Immature natural killer cell (primary cell): ENCODE measurements at regions not wholly inside any gene's neighbourhood (a gene's known extent, or its start where the extent isn't known, plus 50 kb on each side); places are given as distances from the start of the nearest gene placed in this dataset.

ENCODE experiments used
- DNase-seq, 3 donors: peaks; one replicate each; pipeline ENCODE4 v3.0.0; 2022; ENCODE audit warnings: mixed read lengths in 1 of 3
- H3K27ac Mint-ChIP-seq, 6 donors: one replicate each; pipeline ENCODE4 v1.8.0; 2020; ENCODE audit warnings: mixed read lengths in 6 of 6, mild to moderate bottlenecking in 5 of 6, inconsistent platforms in 4 of 6, moderate library complexity in 3 of 6
- H3K27me3 Mint-ChIP-seq, 3 donors: one replicate each; pipeline ENCODE4 v1.8.0; 2020 to 2021; ENCODE audit warnings: low read depth in 3 of 3, mild to moderate bottlenecking in 3 of 3, mixed read lengths in 3 of 3, moderate library complexity in 3 of 3, inconsistent platforms in 1 of 3
- H3K36me3 Mint-ChIP-seq, 3 donors: one replicate each; pipeline ENCODE4 v1.8.0; 2020; ENCODE audit warnings: mixed read lengths in 3 of 3, inconsistent platforms in 2 of 3, mild to moderate bottlenecking in 2 of 3
- H3K4me1 Mint-ChIP-seq, 2 donors: one replicate each; pipeline ENCODE4 v1.8.0; 2020; ENCODE audit warnings: inconsistent platforms in 2 of 2, mild to moderate bottlenecking in 2 of 2, mixed read lengths in 2 of 2, moderate library complexity in 1 of 2
- H3K4me3 Mint-ChIP-seq, 5 donors: one replicate each; pipeline ENCODE4 v1.8.0; 2020; ENCODE audit warnings: mild to moderate bottlenecking in 5 of 5, mixed read lengths in 5 of 5, inconsistent platforms in 3 of 5, moderate library complexity in 3 of 5
- H3K9me3 Mint-ChIP-seq, 6 donors: one replicate each; pipeline ENCODE4 v1.8.0; 2020; ENCODE audit warnings: mild to moderate bottlenecking in 6 of 6, mixed read lengths in 6 of 6, inconsistent platforms in 4 of 6, moderate library complexity in 3 of 6

DNA sequence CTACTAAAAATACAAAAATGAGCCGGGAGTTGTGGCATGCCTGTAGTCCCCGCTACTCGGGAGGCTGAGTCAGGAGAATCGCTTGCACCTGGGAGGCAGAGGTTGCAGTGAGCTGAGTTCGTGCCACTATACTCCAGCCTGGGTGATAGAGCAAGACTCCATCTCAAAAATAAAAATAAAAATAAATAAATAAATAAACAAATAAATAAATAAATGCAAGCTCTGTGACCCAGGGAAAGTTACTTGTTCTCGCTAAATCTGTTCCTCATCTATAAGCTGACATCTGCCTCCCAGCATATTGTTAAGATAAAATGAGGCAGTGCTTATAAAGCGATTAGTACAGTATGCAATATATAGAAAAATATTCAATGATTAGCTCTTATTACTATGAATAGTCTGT is 56.4 kb upstream of the STK38L start:
- peaks cover 0 to 4% (median 0%) of the 10 kb centered on the region in 3 donors for H3K27me3 Mint-ChIP-seq
- H3K9me3 Mint-ChIP-seq: no peaks in the 10 kb centered on the region
- no peak overlapping the region for H3K27ac Mint-ChIP-seq
- peaks cover 5 to 17% of the 10 kb centered on the region in 2 donors for H3K4me1 Mint-ChIP-seq
- no peak for DNase-seq
- H3K36me3 Mint-ChIP-seq: peaks cover 0 to 4% (median 3%) of the 10 kb centered on the region in 3 donors
- H3K4me3 Mint-ChIP-seq: no peak overlapping the region

DNA sequence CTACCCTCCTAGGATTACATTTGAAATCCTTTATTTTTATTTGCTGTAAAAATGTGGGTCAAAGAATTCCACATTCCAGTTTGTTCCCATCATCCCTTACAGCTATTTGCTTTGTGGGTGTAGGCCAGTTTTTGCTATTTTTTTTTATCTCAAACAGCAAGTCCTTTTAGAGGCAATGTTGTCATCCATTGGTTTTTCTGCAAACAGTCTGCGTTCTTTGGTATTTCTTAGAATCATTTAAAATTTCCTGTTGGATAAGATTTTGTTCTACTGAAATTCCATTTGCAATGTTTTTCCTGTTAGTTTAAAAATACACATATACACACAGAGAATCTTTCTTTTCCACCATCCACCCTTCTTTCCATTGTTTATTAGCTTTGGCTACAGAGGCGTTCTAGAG is 53.3 kb upstream of the STK38L start:
- DNase-seq: no peak
- Mint-ChIP-seq H3K4me3 (no peak overlapping the region), H3K4me1 (peaks cover 0 to 4% of the 10 kb centered on the region in 2 donors), H3K27ac (no peak overlapping the region), H3K36me3 (peaks cover 0 to 4% (median 3%) of the 10 kb centered on the region in 3 donors), H3K27me3 (peaks cover 0 to 4% (median 0%) of the 10 kb centered on the region in 3 donors), H3K9me3 (no peaks in the 10 kb centered on the region)

DNA sequence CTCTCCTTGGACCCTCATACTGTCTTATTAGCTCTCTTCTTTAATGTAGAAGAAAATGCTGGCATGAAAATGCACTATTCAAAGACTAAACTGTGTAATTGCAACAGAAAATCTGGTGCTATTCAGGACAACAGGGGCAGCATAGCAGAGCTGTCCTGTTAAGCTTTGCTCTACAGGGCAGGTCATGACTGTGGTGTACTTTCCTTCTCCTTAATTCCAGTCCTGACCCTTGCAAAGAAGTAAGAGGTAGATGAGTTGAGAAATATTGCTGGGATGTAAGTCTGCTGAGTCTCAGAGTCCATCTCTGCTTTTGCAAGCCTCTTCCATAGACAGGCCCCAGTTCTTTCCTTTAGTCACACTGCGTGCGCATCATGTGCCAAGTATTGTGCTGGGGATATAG is 52.6 kb upstream of the STK38L start:
- no peak overlapping the region for H3K27ac Mint-ChIP-seq
- no peak overlapping the region for H3K4me3 Mint-ChIP-seq
- H3K4me1 Mint-ChIP-seq: no peaks in the 10 kb centered on the region
- H3K9me3 Mint-ChIP-seq: no peaks in the 10 kb centered on the region
- peaks cover 0 to 4% (median 0%) of the 10 kb centered on the region in 3 donors for H3K27me3 Mint-ChIP-seq
- no peak for DNase-seq
- peaks cover 0 to 4% (median 3%) of the 10 kb centered on the region in 3 donors for H3K36me3 Mint-ChIP-seq

DNA sequence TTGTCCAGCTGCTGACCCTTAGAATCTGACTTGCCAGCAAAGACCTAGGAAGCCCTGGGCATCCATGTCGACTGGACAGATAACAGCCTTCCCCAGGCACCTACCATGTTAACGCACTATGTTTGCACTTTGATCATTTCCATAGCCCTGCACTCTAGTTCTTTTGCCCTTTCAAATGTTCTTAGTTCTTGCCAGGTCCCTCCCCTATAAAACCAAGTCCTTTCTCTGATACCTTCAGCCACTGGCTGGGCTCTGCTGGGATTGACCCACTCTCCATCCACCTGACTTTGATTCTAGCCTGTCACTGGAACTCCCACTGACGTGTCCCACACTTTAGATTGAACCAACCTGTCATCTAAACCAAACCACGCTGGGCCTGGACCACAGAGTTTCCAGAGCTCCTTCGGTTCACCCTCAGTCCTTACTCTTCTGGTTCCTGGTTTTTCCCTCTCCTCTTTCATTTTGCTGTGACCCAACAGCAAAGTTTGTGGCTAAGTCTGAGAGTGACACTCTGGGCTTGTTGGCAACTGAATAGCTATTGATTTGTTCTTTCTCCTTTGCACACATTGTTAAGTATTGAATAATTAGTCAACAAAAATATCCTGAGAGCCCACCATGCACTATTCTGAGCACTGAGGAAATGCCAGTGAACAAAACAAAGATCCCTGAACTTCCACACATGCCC is 51.8 kb upstream of the STK38L start:
- DNase-seq: no peak
- Mint-ChIP-seq H3K4me3 (no peak overlapping the region), H3K36me3 (peaks cover 0 to 4% (median 3%) of the 10 kb centered on the region in 3 donors), H3K9me3 (no peaks in the 10 kb centered on the region), H3K27me3 (peaks cover 0 to 4% (median 0%) of the 10 kb centered on the region in 3 donors), H3K27ac (no peak overlapping the region), H3K4me1 (no peaks in the 10 kb centered on the region)

DNA sequence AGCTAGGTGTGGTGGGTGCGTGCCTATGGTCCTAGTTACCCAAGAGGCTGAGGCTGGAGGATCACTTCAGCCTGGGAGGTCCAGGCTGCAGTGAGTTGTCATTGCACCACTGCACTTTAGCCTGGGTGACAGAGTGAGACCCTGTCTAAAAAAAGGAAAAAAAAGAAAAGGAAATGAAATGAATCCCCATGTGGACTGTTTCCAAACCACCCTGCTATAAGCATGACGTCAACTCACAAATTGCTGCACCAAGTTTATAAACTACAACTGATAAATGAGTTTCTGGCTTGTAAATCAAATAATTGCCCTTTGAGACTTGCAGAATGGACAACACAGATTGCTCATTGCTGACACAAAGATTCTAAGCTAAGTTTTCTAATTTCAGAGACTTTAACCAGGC is 51.0 kb upstream of the STK38L start:
- Mint-ChIP-seq H3K27me3 (peaks cover 0 to 4% (median 3%) of the 10 kb centered on the region in 3 donors), H3K4me1 (no peaks in the 10 kb centered on the region), H3K9me3 (no peaks in the 10 kb centered on the region)

DNA sequence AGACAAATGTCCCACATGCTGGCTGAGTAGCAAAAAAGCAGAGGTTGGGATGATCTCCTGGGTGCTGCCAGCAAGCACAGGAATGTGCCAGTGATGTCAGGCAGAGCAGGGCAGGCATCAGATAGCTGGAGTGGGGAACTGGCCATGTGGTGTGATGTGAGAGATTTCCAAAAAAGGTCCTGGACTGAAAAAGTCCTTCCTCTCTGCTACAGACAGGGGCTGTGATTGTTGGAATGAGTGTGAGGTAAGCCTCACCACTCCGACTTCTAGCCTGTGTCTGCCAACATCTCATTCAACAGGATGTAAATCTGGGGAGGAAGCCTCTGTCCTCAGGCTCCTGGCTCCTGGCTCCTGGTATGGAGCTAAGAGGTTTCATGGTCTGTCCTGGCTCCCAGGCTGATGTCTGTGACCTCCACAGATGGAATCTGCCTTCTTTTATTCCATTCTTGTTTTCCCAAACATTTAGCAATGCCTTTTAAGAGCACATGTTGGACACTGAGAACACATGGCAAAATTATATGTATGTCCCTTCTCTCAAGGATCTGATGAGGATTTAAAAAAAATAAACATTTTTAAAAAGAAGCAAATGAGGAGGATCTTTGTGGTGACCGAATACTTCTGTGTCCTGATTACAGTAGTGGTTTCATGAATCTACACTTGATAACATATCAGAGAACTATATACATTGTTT is 50.1 kb upstream of the STK38L start:
- Mint-ChIP-seq H3K4me1 (no peaks in the 10 kb centered on the region), H3K27me3 (peaks cover 0 to 4% (median 3%) of the 10 kb centered on the region in 3 donors), H3K9me3 (no peaks in the 10 kb centered on the region), H3K27ac (peak overlapping the region in 1 of 6 donors; percentile 5), H3K4me3 (no peak overlapping the region), H3K36me3 (peaks cover 0 to 3% (median 3%) of the 10 kb centered on the region in 3 donors)
- no peak for DNase-seq

More for the DNA sequence above, 51.0 kb upstream of the STK38L start:
- Mint-ChIP-seq H3K36me3 (peaks cover 0 to 4% (median 3%) of the 10 kb centered on the region in 3 donors), H3K4me3 (no peak overlapping the region), H3K27ac (no peak overlapping the region)
- no peak for DNase-seq
